GM18517 (cell line): ENCODE measurements at regions not wholly inside any gene's neighbourhood (a gene's known extent, or its start where the extent isn't known, plus 50 kb on each side); places are given as distances from the start of the nearest gene placed in this dataset.
A peak's percentile ranks its signal among the peaks of the same experiment; 100 is the strongest.
"Not testable (repeated sequence)": the region's sequence is repeated elsewhere in the genome, so short reads cannot be mapped to it uniquely, and the experiment has no call there.

ENCODE experiments used
- ATAC-seq: cut with Tn5 transposase; IDR thresholded peaks from one replicate; pipeline ENCODE4 v1.9.1; 2021; ENCODE audit warnings: mild to moderate bottlenecking, moderate library complexity; ENCODE audit not compliant: unreplicated experiment

GRCh38 chr11:116324077-116324476, 448.7 kb downstream of the BUD13 start:
- ATAC-seq, result not testable (repeated sequence)

- ATAC-seq, result no peak
Measured at GRCh38 chr11:116317212-116317611, 455.6 kb downstream of the BUD13 start.

- no peak for ATAC-seq
Measured at GRCh38 chr11:116314006-116314405, 458.8 kb downstream of the BUD13 start.

- ATAC-seq, result no peak
Measured at GRCh38 chr11:116312570-116313391, 460.0 kb downstream of the BUD13 start.

- ATAC-seq, result no peak
Measured at GRCh38 chr11:116311206-116311605, 461.6 kb downstream of the BUD13 start.

- ATAC-seq, result no peak
Measured at GRCh38 chr11:116310698-116311097, 462.1 kb downstream of the BUD13 start.

- no peak for ATAC-seq
Measured at GRCh38 chr11:116310226-116310625, 462.6 kb downstream of the BUD13 start.

GRCh38 chr11:116309446-116309845, 463.3 kb downstream of the BUD13 start:
- ATAC-seq, result no peak

- no peak for ATAC-seq
Measured at GRCh38 chr11:116302756-116303155, 470.0 kb downstream of the BUD13 start.

GRCh38 chr11:116301141-116301540, 471.6 kb downstream of the BUD13 start:
- ATAC-seq, result no peak

- no peak for ATAC-seq
Measured at GRCh38 chr11:116300232-116300631, 472.6 kb downstream of the BUD13 start.

- ATAC-seq, result no peak
Measured at GRCh38 chr11:116294630-116295029, 478.2 kb downstream of the BUD13 start.

- ATAC-seq, result no peak
Measured at GRCh38 chr11:116287866-116288265, 484.9 kb downstream of the BUD13 start.

- ATAC-seq, result no peak
Measured at GRCh38 chr11:116285026-116285425, 487.8 kb downstream of the BUD13 start.

- no peak for ATAC-seq
Measured at GRCh38 chr11:116283300-116283699, 489.5 kb downstream of the BUD13 start.

GRCh38 chr11:116282481-116282880, 490.3 kb downstream of the BUD13 start:
- no peak for ATAC-seq

GRCh38 chr11:116281173-116282160, 491.3 kb downstream of the BUD13 start:
- no peak for ATAC-seq

- ATAC-seq, result no peak
Measured at GRCh38 chr11:116279511-116279910, 493.3 kb downstream of the BUD13 start.

GRCh38 chr11:116278076-116278475, 494.7 kb downstream of the BUD13 start:
- ATAC-seq, result no peak

GRCh38 chr11:116276051-116277044, 496.4 kb downstream of the BUD13 start:
- peak; percentile 71 for ATAC-seq
